HG03175 (cell line): ENCODE measurements at regions not wholly inside any gene's neighbourhood (a gene's known extent, or its start where the extent isn't known, plus 50 kb on each side); places are given as distances from the start of the nearest gene placed in this dataset.

Experiments
- ATAC-seq: cut with Tn5 transposase; IDR thresholded peaks from one replicate; pipeline ENCODE4 v1.9.1; 2021; ENCODE audit warnings: mild to moderate bottlenecking, moderate library complexity; ENCODE audit not compliant: unreplicated experiment

DNA sequence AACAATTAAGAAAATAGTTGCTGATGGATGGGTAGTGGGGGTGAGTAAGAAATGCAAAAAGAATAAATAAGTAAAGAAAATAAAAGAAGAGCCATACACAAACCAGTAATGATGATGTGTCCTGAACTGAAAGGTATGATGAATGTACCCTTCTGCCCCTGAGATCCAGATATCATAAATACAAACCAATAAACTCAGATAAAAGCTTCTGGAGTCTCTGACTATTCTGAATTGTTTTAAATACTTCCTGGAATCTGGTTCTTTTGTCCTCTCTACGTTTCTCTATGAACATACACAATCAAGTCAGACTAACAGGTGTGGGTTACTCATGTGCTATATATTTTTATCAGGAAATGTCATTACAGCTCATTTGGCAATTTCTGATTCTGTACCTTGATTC, 153.4 kb downstream of the PPP1R2C start:
- no peak for ATAC-seq

DNA sequence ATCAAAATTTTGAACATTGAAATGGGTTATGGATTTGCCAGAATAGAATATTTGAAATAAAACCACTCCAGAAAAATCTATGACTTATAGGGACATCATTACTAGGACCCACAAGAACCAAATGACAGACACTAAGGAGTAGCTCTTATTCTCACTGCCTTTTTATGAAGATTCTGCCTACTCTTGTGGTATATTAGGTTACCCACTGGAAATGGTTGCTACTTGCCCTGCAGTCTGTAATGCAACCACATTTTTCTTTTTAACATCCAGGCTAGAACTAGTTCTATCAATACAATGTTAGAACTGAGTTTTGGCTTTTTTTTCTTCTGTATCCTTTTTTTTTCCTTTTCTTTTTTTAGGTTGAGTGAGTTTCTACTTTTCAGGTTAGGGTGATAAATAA, 158.9 kb downstream of the PPP1R2C start:
- no peak for ATAC-seq

DNA sequence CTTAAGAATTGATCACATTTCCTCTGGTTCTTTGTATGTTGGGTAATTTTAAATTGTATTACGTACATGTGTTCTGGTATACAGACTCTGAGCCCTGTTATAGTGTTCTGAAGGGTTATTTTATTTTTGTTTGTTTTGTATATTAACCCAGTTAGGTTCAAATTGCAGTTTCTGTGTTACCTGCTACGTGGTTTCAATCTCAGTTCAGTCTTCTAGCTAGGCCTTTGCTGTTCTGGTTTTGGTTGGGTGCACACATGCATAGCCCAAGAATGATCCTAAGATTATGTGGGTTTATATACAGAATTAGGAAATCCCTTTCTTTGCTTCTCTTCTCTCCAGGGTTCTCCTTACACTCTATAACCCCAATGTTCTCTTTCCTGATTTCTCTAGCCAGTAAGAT, 161.0 kb downstream of the PPP1R2C start:
- no peak for ATAC-seq

DNA sequence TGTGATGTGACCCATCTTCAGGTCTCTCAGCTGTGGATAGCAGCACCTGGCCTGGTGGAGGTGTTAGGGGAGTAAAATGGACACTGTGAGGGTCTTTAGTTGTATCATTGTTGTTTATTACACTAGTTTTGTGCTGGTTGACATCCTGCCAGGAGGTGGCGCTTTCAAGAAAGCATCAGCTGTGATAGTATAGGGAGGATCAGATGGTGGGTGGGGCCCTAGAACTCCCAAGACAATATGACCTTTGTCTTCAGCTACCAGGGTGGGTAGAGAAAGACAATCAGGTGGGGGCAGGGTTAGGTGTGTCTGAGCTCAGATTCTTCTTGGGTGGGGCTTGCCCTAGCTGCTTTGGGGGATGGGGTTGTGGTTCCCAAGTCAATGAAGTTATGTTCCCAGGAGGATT, 162.8 kb downstream of the PPP1R2C start:
- ATAC-seq, result no peak

DNA sequence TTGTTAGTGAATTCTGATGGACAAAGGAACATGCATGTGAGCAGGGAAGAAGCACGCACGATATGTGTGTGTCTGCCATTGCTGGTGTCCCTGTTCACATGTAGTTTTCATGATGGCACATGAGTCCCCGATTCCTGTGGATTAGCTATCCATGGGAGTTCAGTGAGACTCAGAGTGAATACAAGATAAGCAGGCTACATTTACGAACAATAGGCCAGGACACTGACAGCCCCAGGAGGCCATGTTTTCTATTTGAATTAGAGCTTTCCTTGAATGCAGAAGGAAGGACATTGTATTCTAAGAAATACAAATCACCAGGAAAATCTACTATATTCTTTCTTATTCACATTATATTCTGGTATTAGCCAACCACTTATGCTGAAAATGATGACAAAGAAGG, 171.4 kb downstream of the PPP1R2C start:
- ATAC-seq, result no peak

DNA sequence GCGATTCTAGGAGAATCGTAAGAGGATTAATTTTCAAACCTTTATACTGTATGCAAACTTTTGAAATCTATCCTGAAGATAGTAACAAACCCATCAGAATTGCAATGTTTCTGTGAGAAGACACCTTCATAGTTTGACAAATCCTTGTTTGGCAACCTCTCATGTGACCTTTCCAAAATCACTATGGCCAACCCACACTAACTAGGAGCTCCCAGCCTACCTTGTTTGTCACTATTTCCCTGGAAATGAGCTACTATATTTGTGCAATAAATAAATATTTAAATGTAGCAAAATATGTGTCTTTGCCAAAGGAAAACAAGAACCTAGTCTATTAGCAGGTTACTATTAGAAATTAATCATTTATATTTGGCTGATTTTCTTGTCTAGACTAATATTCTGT, 173.7 kb downstream of the PPP1R2C start:
- ATAC-seq, result no peak

DNA sequence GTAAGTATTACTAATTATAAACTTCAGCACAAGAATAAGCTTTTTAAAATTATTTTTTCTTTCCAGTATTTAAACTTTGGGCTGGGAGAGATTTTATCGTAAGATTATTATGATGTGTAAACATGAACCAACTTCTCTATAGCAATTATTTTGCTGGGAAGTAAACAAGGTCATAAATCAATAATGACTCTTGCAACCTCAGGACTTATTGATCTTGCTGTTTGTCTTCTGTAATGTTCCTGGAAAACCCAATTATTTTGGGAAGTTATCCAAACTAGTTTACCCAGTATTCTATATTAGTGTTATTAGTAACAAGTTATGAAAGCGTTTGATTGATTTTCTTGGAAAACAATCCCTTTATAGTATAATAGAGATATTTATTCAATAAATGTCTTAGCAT, 174.9 kb downstream of the PPP1R2C start:
- ATAC-seq, result no peak

DNA sequence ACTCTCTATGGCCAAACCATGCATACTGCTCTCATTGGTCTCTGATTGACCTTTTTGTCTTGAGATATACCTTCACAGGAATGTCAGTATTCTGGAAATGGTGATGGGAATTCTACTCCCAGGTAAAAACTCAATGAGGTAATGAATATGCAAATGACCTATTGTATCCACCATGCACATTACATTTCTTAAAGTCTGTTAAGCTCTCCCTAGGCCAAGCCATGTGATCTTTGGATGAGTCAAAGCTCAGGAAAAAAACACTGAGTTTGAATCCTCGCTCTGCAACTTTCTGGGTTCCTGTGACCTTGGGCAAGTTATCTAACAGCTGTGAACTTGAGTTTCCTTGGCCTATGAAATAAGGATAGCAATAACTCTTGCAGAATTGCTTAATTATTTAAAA, 175.4 kb downstream of the PPP1R2C start:
- no peak for ATAC-seq

DNA sequence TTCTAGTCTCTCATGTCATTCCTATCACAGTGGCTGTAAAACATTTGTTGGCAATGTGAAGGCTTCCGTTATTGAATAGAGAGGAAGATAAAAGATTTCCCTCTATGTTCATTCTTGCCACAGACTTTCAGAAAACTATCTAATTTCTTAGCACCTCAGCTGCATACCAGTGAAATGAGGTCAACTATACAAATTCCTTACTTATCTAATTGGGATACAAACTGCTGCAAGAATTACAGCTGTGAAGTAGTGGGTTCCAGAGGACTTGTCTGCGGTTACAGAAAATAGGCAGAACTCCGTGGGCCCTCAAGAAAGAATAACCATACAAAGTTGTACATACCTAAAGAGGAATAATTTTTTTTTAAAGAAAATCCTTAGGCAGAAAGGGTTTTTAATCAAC, 175.8 kb downstream of the PPP1R2C start:
- no peak for ATAC-seq

DNA sequence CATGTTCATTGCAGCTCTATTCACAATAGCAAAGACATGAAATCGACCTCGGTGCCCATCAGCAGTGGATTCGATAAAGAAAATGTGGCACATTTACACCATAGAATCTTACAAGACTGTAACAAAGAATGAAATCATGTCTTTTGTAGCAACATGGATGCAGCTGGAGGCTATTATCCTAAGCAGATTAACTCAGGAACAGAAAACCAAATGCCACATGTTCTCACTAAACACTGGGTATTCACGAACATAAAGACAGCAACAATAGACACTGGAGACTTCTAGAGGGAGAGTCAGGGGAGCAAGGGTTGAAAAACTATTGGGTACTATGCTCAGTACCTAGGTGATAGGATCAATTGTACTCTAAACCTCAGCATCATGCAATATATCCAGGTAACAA, 180.5 kb downstream of the PPP1R2C start:
- ATAC-seq, result no peak

DNA sequence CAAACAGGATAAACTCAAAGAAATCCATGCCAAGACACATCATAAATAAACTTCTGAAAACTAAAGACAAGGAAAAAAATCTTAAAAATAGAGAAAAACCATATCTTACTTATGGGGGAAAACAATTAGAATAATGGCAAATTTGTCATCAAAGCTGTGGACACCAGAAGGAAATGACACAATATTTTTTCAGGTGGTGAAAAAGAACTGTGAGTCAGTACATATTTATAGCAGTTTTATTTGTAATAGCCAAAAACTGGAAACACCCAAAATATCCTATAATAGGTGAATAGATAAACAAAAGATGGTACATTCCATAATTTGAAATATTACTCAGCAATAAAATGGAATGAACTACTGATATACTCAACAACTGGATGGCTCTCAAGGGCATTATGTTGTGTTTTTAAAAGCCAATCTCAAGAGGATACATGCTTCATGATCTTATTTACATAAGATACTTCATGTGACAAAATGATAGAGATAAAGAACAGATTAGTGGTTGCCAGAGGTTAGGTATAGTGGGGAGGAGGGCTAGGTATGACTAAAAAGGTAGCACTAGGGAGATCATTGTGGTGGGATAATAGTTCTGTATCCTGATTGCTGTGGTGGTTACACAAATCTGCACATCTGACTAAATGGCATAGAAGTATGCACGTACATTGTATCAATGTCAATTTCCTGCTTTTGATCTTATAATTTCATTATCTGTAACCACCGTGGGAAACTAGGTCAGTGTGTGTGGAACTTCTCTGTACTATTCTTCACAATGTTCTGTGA, 191.9 kb downstream of the PPP1R2C start:
- no peak for ATAC-seq

DNA sequence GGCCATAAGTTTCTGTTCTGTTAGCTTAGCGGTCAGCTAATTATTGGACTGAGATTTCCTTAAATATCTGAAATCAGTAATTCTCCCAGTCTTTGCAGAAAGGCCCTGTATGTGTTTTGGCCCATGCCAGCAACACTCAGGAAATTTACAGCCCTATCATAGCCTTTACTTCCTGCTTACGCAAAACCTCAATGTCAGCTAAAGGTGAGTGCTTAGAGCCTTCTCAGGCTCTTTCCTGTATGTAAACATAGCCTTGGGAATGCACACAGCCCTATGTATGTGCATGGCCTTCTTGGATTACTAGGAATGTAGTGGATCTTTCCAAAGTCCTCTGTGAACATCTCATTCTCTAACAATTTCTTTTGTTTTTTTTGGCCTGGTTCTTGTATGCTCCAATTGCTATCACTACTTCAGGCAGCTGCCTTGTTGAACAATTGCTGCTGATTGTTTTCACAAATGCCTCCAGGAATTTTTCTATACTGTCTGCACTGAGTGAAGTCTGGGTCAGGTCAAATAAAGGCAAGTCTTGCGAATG, 200.0 kb downstream of the PPP1R2C start:
- ATAC-seq, result no peak

DNA sequence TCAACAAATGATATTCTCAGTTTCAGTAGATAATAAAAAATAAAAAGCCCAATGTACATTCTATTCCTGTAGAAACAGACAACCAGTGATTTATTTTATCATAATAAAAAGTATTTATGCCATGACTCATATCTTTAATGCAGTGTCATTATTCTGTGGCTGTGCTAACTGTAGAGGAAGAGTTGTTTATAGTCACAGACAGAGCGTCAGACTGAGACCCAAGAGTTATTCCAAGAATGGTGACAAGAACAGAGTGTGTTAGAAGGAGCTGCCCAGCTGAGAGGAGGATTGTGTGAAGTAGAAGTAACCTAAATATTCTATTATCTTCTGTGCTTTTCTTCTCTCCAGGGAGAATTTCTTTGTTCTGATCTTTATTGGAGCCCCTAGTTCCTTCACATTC, 210.7 kb downstream of the PPP1R2C start:
- no peak for ATAC-seq

DNA sequence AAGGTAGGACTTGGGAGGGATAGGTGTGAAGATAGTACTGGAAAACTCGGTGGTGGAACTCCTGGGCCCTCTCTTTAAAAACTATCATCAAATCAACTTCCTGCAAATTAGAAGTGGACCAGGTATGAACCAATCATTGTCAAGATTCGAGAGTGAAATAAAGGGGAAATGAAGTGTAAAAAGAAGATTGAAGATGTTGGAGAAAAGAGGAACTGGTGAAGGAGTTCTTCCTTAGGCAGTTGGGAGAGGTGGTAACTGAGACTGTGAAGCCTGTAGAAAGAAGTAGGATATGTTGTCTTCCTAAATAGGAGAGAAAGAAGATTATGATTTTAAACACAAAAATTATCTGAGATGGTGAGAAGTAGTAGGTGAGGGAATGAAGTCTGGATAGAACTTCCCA, 212.2 kb downstream of the PPP1R2C start:
- no peak for ATAC-seq

DNA sequence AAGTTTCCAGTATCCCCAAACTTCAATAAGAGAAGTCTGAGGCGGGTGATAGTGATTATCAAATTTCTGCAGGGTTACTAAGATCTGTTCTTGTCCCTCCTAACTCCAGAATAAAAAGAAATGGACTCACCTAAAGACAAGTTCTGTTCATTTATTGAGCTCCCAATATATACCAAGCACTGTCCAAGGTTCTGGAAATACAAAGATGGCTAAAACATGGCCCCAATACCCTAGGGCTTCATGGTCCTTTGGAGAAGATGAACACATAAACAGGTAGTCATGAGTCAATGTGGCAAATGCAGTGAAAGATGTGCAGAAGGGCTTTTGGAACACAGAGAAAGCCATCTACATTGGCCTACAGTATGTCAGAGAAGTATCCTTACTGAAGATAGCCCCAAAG, 231.2 kb downstream of the PPP1R2C start:
- no peak for ATAC-seq

DNA sequence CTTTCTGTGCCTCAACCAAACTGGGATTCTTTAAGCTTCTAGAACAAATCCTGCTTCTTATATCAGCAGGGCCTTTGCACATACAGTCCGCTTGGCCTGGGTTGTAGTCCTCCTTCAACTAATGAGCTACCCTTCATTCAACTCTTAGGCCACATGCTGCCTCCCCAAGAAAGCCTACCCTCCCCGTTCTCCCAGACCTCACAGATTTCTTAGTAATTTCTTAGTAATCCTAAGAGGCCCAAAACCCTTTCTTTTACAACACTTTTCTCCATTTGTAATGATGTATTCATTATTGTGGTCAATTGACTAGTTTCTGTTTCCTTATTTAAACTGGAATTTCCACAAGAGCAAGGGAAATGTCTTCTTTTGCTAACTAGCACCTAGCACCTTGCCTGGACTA, 233.1 kb downstream of the PPP1R2C start:
- ATAC-seq, result no peak

DNA sequence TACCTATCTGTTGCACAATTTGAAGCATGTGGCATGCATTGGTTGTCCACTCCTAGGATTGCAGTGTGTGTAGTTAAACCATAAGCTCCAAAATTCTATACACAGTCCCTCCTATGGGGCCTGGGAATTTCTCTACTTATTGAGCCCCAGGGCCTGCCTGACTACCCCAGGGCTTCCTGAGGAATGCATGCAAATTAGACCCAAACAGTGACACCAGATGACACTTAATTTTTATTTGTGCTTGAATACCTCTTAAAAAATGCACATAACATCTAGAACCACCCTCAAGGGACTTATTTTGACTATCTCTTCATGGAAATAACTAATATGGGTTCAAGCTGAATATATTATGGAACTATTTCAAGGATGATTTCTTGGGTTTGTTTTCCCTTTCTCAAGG, 236.4 kb downstream of the PPP1R2C start:
- ATAC-seq, result no peak

DNA sequence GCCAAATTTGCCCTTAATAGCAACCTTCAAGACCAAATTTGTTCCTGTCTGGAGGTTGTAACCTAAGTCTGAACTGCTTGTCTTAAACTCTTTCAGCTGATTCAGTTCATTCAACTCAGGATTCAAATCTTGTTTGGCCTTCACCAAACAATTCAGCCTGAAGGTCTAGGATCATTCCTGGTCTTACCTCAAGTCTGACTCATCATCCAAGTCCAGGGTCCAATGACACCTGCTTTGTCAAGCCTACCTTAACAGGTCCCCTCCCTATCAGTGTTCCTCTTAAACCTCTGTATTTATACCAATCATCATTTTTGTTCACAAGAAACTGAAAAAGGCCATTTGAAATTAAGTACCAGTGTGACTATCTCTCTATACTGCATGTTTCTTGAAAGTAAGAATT, 237.8 kb downstream of the PPP1R2C start:
- no peak for ATAC-seq

DNA sequence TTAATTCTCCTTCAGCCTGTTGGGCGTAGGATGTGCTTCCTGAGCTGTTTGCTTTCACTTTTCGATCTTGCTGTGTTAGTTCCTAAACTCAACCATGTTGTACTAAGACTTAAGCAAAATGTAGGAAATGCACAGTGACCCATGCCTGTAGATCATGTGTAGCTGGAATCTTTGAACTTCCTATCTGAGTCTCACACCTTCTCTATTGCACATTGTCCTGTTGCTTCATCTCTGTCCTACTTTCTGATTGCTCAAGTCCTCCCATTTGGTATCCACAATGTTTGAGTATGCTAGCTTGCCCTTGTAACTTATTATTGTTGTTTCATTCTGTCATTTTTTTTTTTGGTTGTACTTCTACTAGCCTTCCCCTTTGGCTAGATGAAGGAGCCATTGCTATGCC, 239.6 kb downstream of the PPP1R2C start:
- ATAC-seq, result no peak

DNA sequence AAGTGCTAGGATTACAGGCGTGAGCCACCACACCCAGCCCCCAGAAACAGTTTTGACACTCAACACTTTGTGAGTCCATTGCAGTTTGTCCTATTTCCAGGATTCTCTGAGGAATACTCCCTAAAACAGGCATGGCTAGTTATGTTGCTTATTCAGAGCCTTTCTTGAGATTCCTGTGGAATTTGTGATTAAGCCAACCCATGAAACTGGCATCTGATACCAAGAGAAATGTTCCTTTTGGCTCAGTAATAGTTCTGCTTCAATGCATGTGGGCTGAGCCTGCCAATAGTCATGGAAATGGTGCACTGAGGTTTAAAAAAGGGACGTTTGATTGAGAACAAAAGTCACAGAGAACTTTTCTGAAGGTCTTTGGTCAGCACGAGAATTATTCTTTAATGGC, 241.7 kb downstream of the PPP1R2C start:
- no peak for ATAC-seq

DNA sequence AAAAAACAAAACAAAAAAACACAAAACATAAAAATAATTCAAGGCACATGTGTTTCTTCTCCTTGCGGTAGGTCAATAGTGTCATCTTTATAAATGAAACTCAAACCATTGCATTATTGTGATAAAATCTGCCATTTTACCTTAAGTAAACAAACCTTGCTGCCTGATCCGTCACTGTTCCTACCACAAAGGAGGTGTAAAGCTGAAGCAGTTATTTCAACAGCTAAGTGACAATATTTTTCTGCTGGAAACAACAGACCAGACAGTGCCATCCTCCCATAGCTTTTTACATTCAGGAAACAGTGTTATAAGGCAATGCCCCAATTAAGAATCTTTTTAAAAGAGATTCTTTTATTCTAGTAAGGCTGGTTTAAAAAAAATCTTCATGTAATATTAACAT, 242.7 kb downstream of the PPP1R2C start:
- no peak for ATAC-seq

DNA sequence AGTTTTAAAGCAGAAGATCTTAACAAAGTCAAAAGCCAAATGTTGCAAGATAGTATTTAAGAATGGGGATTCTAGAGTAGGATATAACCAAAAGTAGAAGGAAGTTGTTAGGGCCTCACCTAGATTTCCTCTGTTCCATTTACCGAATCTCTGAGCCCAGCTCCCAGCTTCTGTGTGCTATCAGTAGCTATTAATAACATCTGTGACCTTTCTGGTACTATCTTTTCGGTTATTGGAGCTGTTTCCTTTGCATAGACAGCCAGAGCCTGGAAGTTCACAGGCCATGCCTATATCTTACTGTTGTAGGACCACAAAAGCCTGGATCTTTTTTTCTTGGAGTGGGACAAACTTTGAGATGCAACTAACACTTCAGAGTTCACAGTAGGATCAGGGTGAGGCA, 244.2 kb downstream of the PPP1R2C start:
- ATAC-seq, result no peak

DNA sequence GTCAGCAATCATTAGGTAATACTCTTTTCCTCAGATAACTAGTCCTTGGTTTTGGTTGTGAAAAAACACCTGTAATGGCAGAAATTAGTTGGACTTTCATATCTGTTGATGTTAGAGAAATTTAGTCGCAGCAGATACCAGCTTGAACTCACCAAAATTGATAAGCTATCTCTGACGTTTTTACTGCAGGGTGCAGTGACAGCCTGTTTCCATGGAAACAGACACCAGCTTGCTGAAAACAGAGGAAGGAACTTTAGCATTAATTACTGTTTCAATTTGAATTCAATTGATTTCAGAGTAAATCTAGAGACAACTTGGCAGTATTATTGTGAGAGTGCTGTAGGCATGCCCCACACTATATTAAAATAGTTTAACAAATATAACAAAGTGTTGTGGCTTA, 246.5 kb downstream of the PPP1R2C start:
- ATAC-seq, result no peak
